ENCODE measurements at regions not wholly inside any gene's neighbourhood (a gene's known extent, or its start where the extent isn't known, plus 50 kb on each side); places are given as distances from the start of the nearest gene placed in this dataset.

- Mint-ChIP-seq H3K36me3 (ENCODE audit: insufficient read depth) (peaks cover 2% of the 10 kb centered on the region), H3K4me3 (ENCODE audit: low read depth) (no peak overlapping the region), H3K9me3 (ENCODE audit: low read depth) (peaks cover 27% of the 10 kb centered on the region), H3K27me3 (no peaks in the 10 kb centered on the region), H3K4me1 (ENCODE audit: low read depth) (no peaks in the 10 kb centered on the region), H3K27ac (no peak overlapping the region)
- TF ChIP-seq CTCF (IDR thresholded peaks at IDR 0.05; ENCODE audit: unreplicated experiment) = no peak
- DNase-seq (ENCODE audit: low spot score, unreplicated experiment) = no peak
These were observed 526.6 kb downstream of the ZNF33B start for GRCh38 chr10:42111661-42112330.

DNA sequence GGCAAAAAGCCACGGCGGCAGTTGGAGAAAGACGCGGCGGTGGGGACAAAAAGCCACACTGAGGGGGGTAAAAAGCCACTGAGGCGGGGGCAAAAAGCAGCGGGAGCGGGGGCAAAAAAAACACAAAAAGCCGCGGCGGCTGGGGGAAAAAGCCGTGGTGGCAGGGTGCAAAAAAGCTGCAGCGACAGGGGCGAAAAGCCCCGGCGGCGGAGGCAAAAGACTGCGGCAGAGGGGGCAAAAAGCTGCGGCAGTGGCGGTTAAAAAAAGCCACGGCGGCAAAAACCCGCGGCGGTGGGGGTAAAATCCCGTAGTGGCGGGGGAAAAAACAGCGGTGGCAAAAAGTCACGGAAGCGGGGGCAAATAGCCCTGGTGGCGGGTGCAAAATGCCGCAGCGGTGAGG is 527.3 kb downstream of the ZNF33B start:
- Mint-ChIP-seq H3K4me3 (ENCODE audit: low read depth) (no peak overlapping the region), H3K27me3 (no peaks in the 10 kb centered on the region), H3K36me3 (ENCODE audit: insufficient read depth) (peaks cover 2% of the 10 kb centered on the region), H3K4me1 (ENCODE audit: low read depth) (no peaks in the 10 kb centered on the region), H3K9me3 (ENCODE audit: low read depth) (peaks cover 26% of the 10 kb centered on the region), H3K27ac (no peak overlapping the region)
- DNase-seq (ENCODE audit: low spot score, unreplicated experiment) = no peak
- TF ChIP-seq CTCF (IDR thresholded peaks at IDR 0.05; ENCODE audit: unreplicated experiment) = no peak

Data from progenitor cell of endocrine pancreas (in vitro differentiated cells).